HG03354 (cell line): ENCODE measurements at regions not wholly inside any gene's neighbourhood (a gene's known extent, or its start where the extent isn't known, plus 50 kb on each side); places are given as distances from the start of the nearest gene placed in this dataset.

Experiments used
- ATAC-seq: cut with Tn5 transposase; IDR thresholded peaks from one replicate; pipeline ENCODE4 v1.9.1; 2021; ENCODE audit warnings: mild to moderate bottlenecking; ENCODE audit not compliant: unreplicated experiment, poor library complexity, severe bottlenecking

- ATAC-seq: no peak
Measured at GRCh38 chr16:17578981-17579874, 108.5 kb upstream of the XYLT1 start.

GRCh38 chr16:17574256-17574655 lies 103.5 kb upstream of the XYLT1 start:
- ATAC-seq: no peak

DNA sequence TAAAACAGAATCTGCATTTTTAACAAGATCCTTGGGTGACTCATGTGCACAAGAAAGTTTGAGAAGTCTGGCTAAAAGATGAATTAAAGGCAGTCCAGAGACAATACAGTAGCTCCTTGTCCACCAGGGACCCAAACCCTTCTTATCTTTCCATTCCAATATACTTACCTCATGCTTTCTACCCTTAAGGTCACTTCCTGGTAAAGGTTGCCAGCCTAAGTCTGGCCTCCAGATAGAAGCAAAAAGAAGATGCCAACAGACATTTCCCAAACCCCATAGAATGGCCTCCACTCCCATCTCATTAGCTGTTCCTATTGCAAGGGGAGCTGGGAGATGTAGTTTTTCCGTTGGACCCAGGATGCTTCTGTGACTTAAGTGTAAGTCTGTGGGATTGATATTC lies 101.4 kb upstream of the XYLT1 start:
- no peak for ATAC-seq

DNA sequence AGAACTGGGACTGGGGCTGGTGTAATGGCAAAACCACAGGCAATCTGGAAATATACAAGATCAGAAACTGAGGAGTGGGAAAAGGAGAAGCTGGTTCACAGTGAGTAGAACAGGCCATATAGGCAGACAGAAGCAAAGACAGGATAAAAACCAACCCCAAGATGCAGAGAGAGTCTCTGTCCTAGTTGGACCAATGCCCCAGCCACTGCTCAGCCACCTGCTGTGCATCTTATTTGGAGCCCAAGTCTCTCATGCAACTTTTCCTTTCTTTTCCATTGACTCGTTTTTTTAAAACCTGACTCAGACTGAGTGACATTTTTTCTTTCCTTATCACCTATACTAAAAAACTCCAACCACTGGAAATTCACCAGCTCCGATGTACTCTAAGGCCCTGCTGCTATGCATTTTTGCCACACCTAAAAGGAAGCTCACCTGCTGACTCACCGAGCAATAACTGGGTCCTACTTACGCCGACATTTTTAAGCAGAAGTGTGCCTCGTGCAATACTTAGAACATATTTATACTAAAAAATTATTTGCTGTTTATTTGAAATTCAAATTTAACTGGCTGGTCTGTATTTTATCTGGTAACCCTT lies 100.8 kb upstream of the XYLT1 start:
- ATAC-seq: no peak

DNA sequence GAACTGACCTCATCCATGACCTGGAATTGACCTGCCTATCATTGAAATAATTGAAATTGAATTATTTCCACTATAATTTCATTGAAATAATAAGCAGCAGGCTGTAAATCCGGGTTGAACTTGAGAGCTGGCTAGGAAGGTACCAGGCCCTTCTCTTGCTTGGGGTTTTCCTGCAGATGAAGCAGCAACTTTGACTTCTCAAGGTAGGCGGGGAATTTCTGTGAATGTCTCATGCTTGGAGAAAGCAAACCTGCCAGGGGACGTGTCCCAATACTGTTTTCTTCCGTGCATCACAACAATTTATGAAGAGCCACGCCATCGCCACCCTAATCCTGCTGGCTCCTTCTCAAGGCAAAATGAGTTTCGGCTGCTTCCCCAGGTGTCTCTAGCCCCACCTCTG lies 97.5 kb upstream of the XYLT1 start:
- ATAC-seq: no peak

DNA sequence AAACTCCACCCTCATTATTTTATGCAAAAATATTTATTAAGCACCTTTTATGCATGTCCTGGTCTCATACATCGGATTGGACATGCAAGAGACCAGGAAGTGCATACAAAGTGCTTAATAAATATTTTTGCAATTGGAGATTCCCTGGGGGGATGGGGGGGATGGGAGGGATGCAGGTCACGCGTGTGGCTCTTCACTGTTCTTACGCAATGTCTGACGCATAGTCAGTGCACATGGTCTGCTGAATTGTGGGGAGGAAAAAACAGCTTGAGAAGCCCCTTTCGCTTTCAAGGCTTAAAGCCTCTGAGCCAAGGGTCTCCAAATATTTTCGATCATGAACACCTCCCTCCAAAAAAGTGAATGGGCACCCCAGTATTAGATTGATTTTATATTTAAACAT lies 96.7 kb upstream of the XYLT1 start:
- no peak for ATAC-seq

DNA sequence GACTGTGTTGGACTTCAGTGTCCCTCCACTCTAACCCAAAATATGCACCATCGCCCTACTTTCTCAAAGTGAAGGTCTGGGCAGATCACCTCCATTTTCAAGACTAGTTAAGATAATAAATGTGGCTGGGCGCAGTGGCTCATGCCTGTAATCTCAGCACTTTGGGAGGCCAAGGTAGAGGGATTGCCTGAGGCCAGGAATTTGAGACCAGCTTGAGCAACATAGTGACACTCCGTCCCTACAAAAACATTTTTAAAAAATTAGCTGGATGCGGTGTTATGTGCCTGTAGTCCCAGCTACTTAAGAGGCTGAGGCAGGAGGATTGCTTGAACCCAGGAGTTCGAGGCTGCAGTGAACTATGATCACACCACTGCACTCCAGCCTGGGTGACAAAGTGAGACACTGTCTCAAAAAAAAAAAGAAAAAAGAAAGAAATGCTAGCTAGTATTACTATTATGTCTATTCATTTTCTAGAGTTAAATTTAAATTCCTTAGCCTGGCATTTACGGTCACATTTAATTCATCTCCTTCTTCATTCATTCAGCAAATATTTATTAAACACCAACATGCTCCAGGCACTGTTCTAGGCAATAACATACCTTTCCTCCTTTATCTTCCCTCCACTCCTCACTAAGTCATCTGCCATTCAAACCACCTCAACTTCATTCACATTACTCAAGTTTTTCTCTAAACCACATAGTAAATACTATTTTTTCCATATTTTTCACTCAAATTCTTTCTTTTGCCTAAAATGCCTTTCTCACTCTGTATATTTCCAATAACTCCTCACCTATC lies 96.1 kb upstream of the XYLT1 start:
- no peak for ATAC-seq

GRCh38 chr16:17566075-17566474 lies 95.3 kb upstream of the XYLT1 start:
- no peak for ATAC-seq

- no peak for ATAC-seq
Measured at GRCh38 chr16:17565605-17566004, 94.8 kb upstream of the XYLT1 start.

DNA sequence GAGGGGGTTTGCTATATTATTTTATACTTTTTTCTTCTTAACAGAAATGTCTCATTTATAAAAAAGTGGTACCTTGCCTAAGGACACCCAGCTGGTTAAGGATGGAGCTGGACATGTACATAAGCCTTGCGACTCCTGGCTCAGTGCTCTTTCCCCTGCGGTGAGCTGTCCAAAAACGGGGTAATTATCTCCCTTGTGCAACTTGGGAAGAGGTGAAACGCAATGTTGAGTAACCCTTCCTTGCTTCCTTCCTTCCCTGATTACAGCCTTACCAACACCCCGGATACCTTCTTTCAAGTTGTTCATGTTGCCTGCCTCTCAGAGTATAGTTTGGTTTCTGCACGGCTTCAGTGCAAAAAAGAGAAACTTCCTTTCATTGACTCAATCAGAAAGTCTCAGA lies 94.1 kb upstream of the XYLT1 start:
- no peak for ATAC-seq

GRCh38 chr16:17563323-17564091 lies 92.7 kb upstream of the XYLT1 start:
- no peak for ATAC-seq

GRCh38 chr16:17561056-17561455 lies 90.3 kb upstream of the XYLT1 start:
- ATAC-seq: no peak

DNA sequence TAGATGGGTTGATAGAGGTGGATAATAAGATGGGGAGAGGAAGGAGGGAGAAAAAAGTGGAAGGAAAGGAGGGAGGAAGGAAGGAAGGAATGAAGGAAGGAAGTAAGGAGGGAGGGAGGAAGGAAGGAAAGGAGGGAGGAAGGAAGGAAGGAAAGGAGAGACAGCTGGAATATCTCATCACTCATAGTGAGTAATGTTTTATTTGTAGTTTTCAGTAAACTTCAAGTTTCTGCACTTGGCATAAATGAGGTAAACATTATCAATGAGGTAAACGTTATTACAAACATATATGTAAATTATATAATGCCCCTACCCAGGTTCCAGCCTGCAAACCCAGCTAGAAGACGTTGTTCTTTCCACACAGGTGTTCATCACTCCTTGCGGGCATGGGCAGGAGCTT lies 89.8 kb upstream of the XYLT1 start:
- no peak for ATAC-seq

DNA sequence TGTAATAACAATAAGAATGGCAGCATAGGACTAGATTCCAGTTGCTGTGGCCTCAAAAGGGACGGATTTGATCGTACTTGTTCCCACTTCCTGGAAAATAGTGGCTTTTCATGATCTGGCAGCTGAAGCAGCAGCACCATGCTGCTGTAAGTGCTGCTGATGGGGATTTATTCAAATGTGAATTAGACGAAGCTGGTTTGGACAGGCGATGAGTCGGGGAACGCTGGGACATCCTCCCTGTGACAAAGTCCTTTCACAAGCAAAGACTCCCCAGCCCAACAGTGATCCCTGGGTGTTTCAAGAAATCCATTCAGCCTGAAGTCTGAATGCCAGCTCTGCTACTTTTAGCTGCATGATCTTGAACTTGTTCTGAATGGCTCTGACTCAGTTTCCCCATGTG lies 88.6 kb upstream of the XYLT1 start:
- ATAC-seq: no peak

DNA sequence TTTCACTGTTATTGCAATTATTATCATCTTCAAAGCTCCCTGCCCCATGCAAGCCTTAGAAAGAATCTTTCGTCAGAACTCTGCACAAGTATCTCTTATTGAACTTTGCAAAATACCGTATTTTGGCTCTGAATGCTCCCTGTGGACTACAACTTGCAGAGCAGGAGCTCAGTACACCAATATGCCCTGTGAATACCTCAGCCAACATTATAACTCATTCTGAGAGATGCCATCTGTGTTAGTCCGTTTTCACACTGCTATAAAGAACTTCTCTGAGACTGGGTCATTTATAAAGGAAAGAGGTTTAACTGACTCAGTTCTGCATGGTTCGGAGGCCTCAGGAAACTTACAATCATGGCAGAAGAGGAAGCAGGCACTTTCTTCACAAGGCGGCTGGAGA lies 87.2 kb upstream of the XYLT1 start:
- ATAC-seq: no peak

GRCh38 chr16:17557480-17557879 lies 86.7 kb upstream of the XYLT1 start:
- no peak for ATAC-seq

- ATAC-seq: no peak
Measured at GRCh38 chr16:17556276-17557052, 85.7 kb upstream of the XYLT1 start.

DNA sequence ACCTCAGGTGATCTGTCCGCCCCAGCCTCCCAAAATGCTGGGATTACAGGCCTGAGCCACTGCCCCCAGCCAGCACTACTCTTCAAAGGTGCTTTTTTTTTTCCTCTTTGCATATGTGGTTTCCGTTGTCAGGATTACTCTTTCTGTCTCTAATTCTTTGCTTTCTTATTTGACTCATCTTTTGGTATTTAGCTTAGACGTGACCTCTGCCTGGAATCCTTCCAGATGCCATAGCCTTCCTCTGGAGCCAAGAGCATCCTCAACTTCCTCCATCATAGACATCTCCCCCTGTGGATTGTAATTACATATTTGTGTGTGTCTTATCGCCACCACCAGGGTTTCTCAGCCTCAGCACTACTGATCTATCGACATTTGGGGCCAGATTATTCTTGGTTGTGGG lies 84.4 kb upstream of the XYLT1 start:
- ATAC-seq: no peak

GRCh38 chr16:17552351-17552750 lies 81.6 kb upstream of the XYLT1 start:
- no peak for ATAC-seq
